Activated T-cell treated with anti-CD3 and anti-CD28 coated beads for 1 hour (primary cell): ENCODE measurements at regions not wholly inside any gene's neighbourhood (a gene's known extent, or its start where the extent isn't known, plus 50 kb on each side); places are given as distances from the start of the nearest gene placed in this dataset.

Experiments
- DNase-seq: peaks from one replicate; pipeline ENCODE4 v3.0.0-alpha.2; 2020; ENCODE audit warnings: low read depth

DNA sequence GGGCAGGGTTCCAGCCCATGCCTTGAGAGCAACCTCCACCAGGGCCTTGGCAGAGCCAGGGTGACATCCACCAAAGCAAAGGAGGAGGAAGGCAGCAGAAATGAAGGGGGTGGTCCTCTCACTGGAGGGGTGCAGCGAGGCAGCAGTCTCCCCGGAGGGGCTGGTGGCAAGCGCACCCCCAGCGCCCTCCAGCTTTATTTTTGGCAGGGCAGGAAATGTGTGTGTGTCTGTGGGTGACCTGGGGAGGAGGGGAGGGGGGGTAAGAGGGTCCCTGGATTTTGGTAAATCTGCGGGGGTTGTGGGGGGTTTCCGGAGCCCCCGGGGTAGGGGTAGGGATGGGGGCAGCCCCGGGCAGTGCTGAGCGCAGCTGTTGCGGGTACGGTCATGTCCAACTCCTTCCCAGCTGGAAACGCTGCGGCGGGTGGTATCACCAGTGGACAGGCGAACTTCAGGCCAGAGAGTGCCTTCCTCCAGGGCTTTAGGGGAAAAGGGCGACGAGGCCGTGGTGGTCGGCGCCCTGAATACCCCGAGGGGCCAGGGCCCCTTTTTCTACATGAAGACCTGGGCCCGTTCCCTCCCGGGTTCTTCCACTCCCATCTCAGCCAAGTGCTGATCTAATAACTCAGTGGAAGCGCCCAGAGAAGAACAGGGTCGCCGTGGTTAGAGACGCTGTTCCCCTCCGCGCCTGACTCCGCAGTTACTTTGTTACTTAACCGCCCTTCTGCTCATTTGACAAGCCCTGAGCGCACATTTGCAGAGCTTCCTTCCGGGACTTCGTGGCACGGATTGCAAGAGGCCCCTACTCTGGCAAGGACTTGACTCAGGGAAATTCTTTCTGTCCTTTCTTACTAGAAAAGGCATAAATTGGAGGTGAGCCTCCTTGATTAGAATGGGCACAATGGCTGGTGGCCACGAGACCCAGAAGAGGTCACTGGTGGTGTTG lies 55.2 kb downstream of the FOS start:
- DNase-seq: peak; percentile 47

DNA sequence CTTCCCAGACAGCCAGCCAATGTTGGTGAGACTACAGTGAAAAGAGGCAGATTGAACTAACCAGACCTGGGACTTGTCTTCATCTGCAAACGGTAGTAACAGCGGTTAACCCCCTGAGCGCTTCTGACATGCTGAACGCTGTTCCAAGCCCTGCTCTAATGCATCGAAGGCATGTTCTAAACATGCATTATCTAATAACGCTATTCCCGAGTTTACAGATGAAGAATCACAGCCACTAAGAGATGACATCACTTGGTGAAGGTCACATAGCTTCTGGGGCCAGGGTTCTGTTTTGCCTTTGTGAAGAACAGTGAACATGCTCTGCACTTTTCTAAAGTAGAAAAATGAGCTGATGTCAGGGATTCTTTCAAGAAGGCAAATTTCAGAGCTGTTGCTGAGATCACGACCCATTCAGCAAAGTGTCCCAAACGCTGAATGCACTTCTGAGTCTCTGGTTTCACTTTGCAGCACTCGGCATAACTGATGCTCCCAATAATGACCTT lies 56.0 kb downstream of the FOS start:
- no peak for DNase-seq

DNA sequence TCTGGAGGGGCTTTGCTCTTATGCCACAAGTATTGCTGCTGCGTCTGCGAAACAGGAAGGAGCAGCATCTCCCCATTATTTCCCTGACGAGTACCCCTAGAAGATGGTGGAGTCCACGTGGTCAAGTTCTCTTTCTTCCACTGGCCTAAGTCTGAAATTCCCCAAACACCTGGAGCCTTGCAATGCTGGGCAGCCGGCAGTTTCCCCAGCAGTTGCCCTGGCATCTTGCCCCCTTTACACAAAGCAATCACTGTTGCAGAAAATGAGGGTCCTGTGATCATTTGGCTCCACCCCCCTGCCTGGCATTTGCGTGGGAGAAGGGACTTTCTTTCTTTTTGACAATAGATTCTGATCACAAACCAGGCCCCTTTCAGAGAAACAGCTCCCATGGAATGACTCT lies 56.9 kb downstream of the FOS start:
- DNase-seq: no peak

DNA sequence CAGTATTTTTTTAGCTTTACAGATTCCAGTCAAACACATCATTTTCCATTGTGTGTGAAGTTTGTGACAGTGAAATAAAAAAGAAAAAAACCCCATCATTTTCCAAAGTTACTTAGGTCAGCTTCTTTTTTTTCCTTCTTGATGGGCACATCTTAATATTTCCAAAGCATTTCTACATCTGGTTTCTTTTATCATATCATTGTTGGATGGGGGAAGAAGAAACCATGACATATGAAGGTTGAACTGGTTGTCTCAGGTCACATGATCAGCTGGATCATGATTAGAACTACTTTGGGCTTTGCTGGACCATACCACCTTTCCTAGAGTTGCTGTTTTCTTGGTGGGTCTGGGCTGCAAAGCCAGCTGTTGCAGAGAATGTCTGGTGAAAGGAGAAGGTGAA lies 59.8 kb downstream of the FOS start:
- DNase-seq: no peak

GRCh38 chr14:75339059-75339458 lies 60.4 kb downstream of the FOS start:
- DNase-seq: no peak

DNA sequence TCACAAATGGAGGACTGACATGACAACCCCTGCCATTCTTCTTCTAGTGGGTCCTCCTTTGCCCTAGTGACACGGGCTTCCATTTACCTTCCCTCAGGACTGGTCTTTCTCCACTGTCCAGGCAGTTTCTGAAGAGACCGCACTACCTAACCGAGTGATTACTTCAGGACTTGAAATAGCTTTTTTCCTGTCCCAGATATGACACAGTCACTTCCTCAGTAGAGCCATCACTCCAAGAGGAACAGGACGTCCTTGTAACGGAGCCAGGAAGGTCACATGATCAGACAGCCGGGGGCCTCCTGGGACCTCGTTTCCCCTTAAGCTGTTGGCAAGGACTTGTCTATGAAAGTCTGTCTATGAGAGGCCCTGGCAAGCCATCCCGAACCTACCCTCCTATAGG lies 62.3 kb downstream of the FOS start:
- no peak for DNase-seq

DNA sequence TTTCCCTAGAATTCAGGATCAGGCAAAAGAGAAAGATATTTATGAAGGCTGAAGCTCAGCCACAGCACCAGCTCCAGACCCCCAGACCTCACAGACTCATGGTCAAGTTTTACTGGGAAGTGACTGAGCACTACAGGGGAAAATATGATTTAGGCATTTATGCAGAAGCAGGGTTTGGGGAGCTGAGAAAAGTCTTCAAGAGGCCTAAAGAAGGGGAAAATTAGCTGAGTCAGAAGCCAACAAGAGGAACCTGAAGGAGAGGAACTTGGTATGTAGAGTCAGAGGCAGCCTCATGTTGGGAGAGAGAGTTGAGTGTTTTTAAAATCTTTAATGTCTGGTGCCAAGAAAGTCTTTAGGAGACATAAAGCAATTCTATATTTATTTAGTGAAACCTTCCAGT lies 63.0 kb downstream of the FOS start:
- no peak for DNase-seq

DNA sequence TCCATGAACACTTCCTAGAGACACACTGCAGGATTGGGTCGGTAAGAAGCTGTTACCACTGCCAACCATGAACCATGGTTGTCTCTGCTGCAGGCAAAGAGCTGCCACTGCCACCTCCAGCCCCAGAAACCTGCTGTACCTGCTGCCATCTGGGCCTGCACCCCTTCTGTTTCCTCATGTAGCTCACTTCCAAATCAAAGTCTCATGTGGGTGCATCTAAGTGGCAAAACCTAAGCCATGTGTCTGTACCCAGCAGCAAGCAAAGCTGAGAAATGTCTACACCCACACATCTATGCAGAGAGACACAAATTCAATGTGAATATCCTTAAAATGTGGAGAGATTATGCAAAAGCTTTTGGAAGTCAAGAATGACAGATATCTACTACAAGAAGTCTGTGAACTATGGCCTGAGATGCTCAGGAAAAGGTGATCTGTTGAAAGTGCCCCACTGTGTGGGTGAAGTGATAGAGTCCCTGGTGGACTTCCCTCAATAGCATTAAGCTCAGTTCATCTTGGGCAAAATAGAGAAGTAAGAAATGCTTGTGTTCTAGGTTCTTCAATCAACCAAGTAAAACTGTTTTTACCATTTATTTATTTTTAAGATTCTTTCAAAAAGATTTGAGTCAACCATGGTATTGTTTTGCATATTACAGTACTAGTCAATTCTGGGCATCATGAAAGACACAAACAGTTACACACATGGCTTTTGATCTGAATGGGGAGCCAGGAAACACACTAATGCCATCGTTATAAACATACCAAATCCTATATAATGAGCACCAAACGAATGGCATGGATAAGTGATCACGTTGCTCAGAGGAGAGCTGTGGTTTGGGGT lies 64.4 kb downstream of the FOS start:
- no peak for DNase-seq

DNA sequence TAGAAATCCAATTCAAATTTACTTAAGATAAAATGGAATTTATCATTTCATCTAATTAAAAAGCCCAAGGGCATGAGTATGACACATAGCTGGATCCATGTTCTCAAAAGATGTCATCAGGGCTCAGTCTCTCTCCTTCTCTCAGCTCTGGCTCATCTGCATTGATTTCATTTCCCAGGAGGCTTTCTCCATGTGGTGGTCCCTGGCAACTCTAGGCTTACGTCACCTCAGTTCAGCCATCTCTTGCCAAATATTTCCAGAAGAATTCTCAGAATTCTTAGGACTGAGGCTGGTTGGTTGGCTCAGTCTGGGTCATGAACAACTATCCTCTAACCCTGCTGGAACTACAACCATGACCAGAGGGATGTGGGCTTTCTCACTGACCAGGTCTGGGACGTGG lies 65.3 kb downstream of the FOS start:
- no peak for DNase-seq

- no peak for DNase-seq
Measured at GRCh38 chr14:75344411-75344810, 65.8 kb downstream of the FOS start.

- DNase-seq: no peak
Measured at GRCh38 chr14:75350505-75351060, 72.0 kb downstream of the FOS start.

DNA sequence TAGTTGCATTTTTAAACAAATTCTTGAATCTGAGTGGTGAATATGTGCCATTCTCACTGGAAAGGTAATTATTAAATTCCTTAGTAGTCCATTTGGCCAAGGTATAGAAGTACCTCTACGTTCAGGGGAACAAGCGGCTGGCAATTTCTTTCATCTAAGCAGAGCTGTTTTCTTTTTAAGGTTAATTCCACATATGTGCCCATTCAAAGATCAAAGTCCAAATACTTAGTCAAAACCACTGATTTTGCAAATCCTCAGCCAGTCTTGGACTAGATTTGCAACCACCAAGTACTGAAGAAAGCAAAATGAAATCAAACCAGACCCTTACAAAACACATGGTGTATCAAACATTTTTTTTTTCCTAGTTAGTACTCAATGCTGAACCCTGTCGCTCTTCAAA lies 68.7 kb upstream of the JDP2 start:
- no peak for DNase-seq

- no peak for DNase-seq
Measured at GRCh38 chr14:75361041-75361440, 66.8 kb upstream of the JDP2 start.

GRCh38 chr14:75361751-75362433 lies 65.9 kb upstream of the JDP2 start:
- DNase-seq: no peak

GRCh38 chr14:75363130-75363529 lies 64.7 kb upstream of the JDP2 start:
- DNase-seq: no peak

DNA sequence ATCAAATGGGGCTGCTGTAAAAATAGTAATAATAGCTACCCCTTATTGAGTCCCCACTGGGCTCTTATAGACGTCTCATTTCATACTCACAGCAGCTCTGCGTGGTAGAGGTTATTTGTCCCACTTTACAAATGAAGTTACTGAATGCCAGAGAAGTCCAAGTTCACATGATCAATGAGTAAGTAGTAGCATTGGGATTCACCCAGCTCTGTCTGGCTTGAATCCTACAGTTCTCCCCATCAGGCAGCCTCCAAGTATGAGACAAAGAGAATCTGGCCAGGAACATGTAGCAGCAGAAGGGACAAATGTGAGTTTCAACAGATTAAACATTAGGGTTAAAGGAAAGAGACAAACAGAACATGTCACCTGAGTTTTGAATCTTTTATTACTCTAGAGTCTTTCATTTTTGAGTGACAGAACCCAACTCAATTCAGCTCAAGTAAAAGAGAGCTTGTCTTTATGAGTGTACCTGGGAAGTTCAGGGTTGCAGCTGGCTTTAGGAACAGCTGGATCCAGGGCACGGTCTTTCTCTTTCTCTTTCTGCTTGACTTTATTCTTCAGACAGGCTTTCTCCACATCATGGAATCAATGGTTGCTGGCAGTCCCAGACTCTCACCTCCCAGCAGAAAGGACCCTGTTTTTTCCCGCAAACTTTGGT lies 64.1 kb upstream of the JDP2 start:
- no peak for DNase-seq

DNA sequence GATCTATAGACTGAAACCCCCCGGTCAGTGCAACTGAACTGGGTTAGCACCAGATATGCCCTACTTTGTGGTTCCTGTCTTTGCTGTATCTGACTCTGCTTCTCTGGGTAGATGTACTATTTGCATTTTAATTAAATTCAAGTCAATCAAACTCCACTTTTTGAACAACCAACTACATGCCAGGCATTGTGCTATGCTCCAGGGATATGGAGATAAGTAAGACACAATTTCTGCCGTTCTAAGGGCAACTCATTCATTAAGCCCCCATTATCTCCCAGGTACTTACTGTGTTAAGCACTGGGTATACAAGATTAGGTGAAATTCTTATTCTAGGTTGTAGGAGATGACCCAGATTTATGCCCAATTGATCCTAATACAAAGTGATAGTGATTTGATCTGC lies 62.7 kb upstream of the JDP2 start:
- DNase-seq: no peak

DNA sequence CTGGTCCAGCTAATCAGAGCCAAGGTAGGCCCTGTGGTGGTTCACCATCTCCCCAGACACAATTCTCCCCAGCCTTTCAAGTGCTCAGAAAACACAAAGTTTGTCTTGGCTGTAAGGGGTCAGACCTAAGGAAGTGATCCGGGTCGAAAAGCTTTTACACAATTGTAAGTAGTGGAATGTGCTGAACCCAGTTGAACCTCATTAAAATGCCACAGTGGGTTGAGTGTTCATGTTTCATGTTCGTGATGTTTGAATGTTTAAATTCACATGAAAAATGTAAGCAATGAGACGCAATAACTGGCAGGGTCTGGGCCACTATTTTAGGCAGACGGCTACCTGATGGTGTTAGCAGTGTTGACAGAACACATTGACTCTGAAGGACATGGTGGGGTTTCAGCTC lies 60.9 kb upstream of the JDP2 start:
- DNase-seq: no peak

DNA sequence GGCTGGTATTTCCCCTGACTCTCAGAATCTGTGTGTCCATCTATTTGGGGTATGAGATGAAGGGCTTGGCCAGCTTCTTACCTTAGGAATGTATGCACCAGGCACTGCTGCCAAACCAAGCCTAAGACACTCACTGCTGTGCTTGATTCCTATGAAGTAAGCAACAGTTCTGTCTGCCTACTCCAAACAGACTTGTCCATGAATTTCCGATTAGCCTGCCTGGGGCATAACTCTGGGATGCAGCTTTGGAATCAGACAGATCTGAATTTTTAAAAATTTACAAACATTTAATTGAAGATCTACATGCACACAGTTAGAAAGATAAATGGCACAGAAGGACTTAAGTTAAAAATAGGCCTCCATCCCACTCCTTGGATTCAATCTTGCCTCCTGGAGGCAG lies 59.5 kb upstream of the JDP2 start:
- DNase-seq: no peak

DNA sequence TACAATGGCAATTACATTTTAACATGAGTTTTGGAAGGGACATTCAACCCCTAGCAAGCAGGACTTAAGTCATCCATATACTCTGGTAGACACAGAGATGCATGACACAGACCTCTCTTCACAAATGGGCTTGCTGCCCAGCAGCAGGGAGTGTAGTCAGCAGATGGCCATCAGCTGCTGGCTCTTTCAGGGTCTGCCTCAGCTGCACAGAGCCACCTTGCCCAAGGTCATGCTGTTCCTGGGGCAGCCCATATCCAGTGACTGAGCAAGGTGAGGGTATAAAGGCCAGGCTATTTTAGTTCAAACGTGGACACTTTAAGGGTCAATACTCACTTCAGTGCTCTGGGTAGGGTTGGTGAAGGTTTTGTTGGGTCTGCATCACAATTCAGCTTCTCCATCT lies 58.3 kb upstream of the JDP2 start:
- DNase-seq: no peak

- DNase-seq: no peak
Measured at GRCh38 chr14:75370416-75371205, 57.2 kb upstream of the JDP2 start.
